A549 (cell line): ENCODE measurements at regions not wholly inside any gene's neighbourhood (a gene's known extent, or its start where the extent isn't known, plus 50 kb on each side); places are given as distances from the start of the nearest gene placed in this dataset.
A peak's percentile ranks its signal among the peaks of the same experiment; 100 is the strongest.

Experiments used
- ATAC-seq, 2 experiments: fragments of 200-7000 bp in 1 of 2; fragments of >200 bp in 1 of 2; cut with Nextera tagmentation in 1 of 2; cut with Tn5 transposase in 1 of 2; 3 replicates each; pipeline versions ENCODE4 v1.8.0 to v1.9.1; 2018 to 2020; ENCODE audit warnings: mild to moderate bottlenecking in 1 of 2, moderate library complexity in 1 of 2
- CTCF ChIA-PET: fragments of 300-600 bp; sonication (Branson Sonifier 250); formaldehyde crosslinking; extraction: SDS; loops from one replicate; lab custom pipeline; 2021; ENCODE audit warnings: antibody characterized with exemption, inconsistent platforms; lab: Yijun Ruan, JAX
- POLR2A ChIA-PET: fragments of 350-600 bp; formaldehyde crosslinking; extraction: SDS; loops from one replicate; lab custom pipeline; 2021; ENCODE audit warnings: antibody characterized with exemption, inconsistent platforms; lab: Yijun Ruan, JAX
- DNase-seq, 2 experiments: peaks; one replicate each; pipeline versions ENCODE4 v3.0.0 to v3.0.0-alpha.2; 2011 to 2016; ENCODE audit warnings: low read depth in 1 of 2, low spot score in 1 of 2
- FAIRE-seq: peaks from 2 replicates; lab custom pipeline; 2011; peaks lifted over from hg19 to GRCh38; lab: Jason Lieb, UNC
- H3K27ac ChIP-seq, 2 experiments: fragments of >200 bp; sonication (Bioruptor Twin); formaldehyde crosslinking; 3 replicates each; pipeline ENCODE4 v1.5.1; 2016 to 2017
- H3K4me1 ChIP-seq: fragments of >200 bp; sonication (Bioruptor Twin); formaldehyde crosslinking; 3 replicates; pipeline ENCODE4 v1.6.1; 2016
- H3K4me2 ChIP-seq: fragments of >200 bp; sonication (Bioruptor Twin); formaldehyde crosslinking; 3 replicates; pipeline ENCODE4 v1.6.1; 2016
- H3K4me3 ChIP-seq: fragments of >200 bp; sonication (Bioruptor Twin); formaldehyde crosslinking; 3 replicates; pipeline ENCODE4 v1.5.1; 2016
- H3K9me3 ChIP-seq: fragments of >200 bp; sonication (Bioruptor Twin); formaldehyde crosslinking; 3 replicates; pipeline ENCODE4 v1.6.1; 2016
- ATOH8 ChIP-seq: fragments of 250-450 bp; sonication (Bioruptor Pico); IDR thresholded peaks from 2 replicates; pipeline ENCODE4 v1.5.0; 2020; ENCODE audit warnings: low read depth, mild to moderate bottlenecking, moderate library complexity
- CEBPB ChIP-seq, 2 experiments: fragments of >200 bp in 1 of 2; sonication (Bioruptor Twin) in 1 of 2; formaldehyde crosslinking in 1 of 2; IDR thresholded peaks; 2 replicates each; pipeline ENCODE4 v1.6.1; 2012 to 2016
- CHD2 ChIP-seq: fragments of 150-350 bp; IDR thresholded peaks from 2 replicates; pipeline ENCODE4 v1.6.1; 2014; ENCODE audit warnings: low read length; ENCODE audit not compliant: partially characterized antibody
- FOSB ChIP-seq: fragments of 250-450 bp; sonication (Bioruptor Pico); IDR thresholded peaks from 2 replicates; pipeline ENCODE4 v1.5.0; 2020; ENCODE audit warnings: mild to moderate bottlenecking, moderate library complexity
- FOSL2 ChIP-seq, 2 experiments: fragments of 450-650 bp in 1 of 2; fragments of >200 bp in 1 of 2; sonication (Bioruptor Twin) in 1 of 2; formaldehyde crosslinking; IDR thresholded peaks; 2 replicates each; pipeline versions ENCODE4 v1.5.0 to v1.6.1; 2016 to 2020; ENCODE audit warnings: mild to moderate bottlenecking in 1 of 2, moderate library complexity in 1 of 2
- FOXS1 ChIP-seq: fragments of 250-450 bp; sonication (Bioruptor Pico); IDR thresholded peaks from 2 replicates; pipeline ENCODE4 v1.5.0; 2020; ENCODE audit warnings: mild to moderate bottlenecking, moderate library complexity
- HDAC2 ChIP-seq: fragments of 200-600 bp; sonication (generic); IDR thresholded peaks from 2 replicates; pipeline ENCODE4 v1.6.1; 2016
- HOXB13 ChIP-seq: fragments of 250-450 bp; sonication (Bioruptor Pico); IDR thresholded peaks from 2 replicates; pipeline ENCODE4 v1.5.0; 2020; ENCODE audit warnings: low read depth, mild to moderate bottlenecking, moderate library complexity
- JUN ChIP-seq, 2 experiments: fragments of >200 bp; sonication (Bioruptor Twin); formaldehyde crosslinking; IDR thresholded peaks; 2 replicates in 1 of 2; 3 replicates in 1 of 2; pipeline ENCODE4 v1.6.1; 2016 to 2017
- KDM1A ChIP-seq: fragments of 200-600 bp; sonication (generic); IDR thresholded peaks from 2 replicates; pipeline ENCODE4 v1.6.1; 2016; ENCODE audit warnings: low read depth, mild to moderate bottlenecking
- NPAS2 ChIP-seq: fragments of 250-450 bp; sonication (Bioruptor Pico); IDR thresholded peaks from 2 replicates; pipeline ENCODE4 v1.8.0; 2022; ENCODE audit warnings: mild to moderate bottlenecking, moderate library complexity, borderline replicate concordance
- PBX3 ChIP-seq: IDR thresholded peaks from 2 replicates; pipeline ENCODE4 v1.6.1; 2012
- POLR2AphosphoS2 ChIP-seq: conservative IDR thresholded peaks from 2 replicates; pipeline ENCODE4 v1.6.1; 2012; ENCODE audit warnings: low read length, improper control_type of control experiment, inconsistent platforms
- RAD21 ChIP-seq, 2 experiments: fragments of >200 bp in 1 of 2; sonication (Bioruptor Twin) in 1 of 2; formaldehyde crosslinking in 1 of 2; IDR thresholded peaks in 1 of 2; conservative IDR thresholded peaks in 1 of 2; 2 replicates in 1 of 2; 3 replicates in 1 of 2; pipeline ENCODE4 v1.6.1; 2012 to 2018; ENCODE audit warnings: inconsistent platforms in 1 of 2
- RCOR1 ChIP-seq: fragments of 150-350 bp; IDR thresholded peaks from 2 replicates; pipeline ENCODE4 v1.6.1; 2014; ENCODE audit warnings: antibody characterized with exemption, low read length, low read depth
- REST ChIP-seq: fragments of 200-600 bp; sonication (generic); IDR thresholded peaks from 2 replicates; pipeline ENCODE4 v1.6.1; 2016; ENCODE audit warnings: antibody characterized with exemption, mild to moderate bottlenecking, moderate library complexity
- RFX5 ChIP-seq: fragments of 450-650 bp; IDR thresholded peaks from 2 replicates; pipeline ENCODE4 v1.7.1; 2014; ENCODE audit warnings: antibody characterized with exemption, mild to moderate bottlenecking, moderate library complexity
- SREBF2 ChIP-seq: fragments of 450-650 bp; IDR thresholded peaks from 2 replicates; pipeline ENCODE4 v1.6.1; 2014; ENCODE audit warnings: mild to moderate bottlenecking, moderate library complexity
- ZNF302 ChIP-seq: fragments of 250-450 bp; sonication (Bioruptor Pico); IDR thresholded peaks from 2 replicates; pipeline ENCODE4 v1.9.0; 2021; ENCODE audit warnings: inconsistent platforms, mild to moderate bottlenecking, moderate library complexity
- ZSCAN20 ChIP-seq: fragments of 250-450 bp; sonication (Bioruptor Pico); IDR thresholded peaks from 2 replicates; pipeline ENCODE4 v1.8.0; 2022; ENCODE audit warnings: mild to moderate bottlenecking, moderate library complexity
- WGBS: methylation state at CpG from one replicate; pipeline ENCODE4 v1.1.6; 2017; ENCODE audit errors: missing lambda C conversion rate; 5-methylcytosine and 5-hydroxymethylcytosine counted together
- TF ChIP-seq, protein P1 (sequence below): IDR thresholded peaks from 2 replicates; pipeline ENCODE4 v1.6.1; 2012

DNA sequence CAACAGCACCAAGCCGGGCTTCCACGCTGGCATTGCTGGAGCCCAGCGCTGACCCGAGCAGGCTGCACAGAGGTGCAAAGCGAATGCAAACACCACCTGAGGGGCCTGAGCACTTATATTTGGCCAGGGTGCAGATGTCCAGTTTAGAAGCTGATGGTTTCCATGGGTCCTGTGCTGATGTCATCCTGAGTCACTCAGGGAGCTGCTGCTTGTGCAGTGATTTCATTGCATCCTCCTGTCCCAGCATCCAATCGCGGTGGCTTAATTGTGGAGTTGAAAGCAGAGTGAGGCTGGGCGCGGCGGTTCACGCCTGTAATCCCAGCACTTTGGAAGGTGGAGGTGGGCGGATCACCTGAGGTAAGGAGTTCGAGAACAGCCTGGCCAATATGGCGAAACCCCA is 410.2 kb upstream of the KLF6 start:
- POLR2A ChIA-PET, result no interaction called here
- WGBS, result 78% methylated on average over 14 of the region's 14 CpGs
- DNase-seq (peak; percentile 15 to 48), ATAC-seq (peak in 1 of 2 experiments; percentile 33; a peak in 2 of 6 replicates), FAIRE-seq (no peak)
- TF ChIP-seq REST, result no peak
- no peak for TF ChIP-seq FOSL2 (IDR thresholded peaks at IDR 0.05)
- peak; percentile 32; the same call in 1 of the 2 replicates for TF ChIP-seq FOSL2 (CRISPR knock-in tag; IDR thresholded peaks at IDR 0.05)
- no peak for TF ChIP-seq CEBPB (IDR thresholded peaks at IDR 0.05)
- TF ChIP-seq RAD21 (conservative IDR thresholded peaks at IDR 0.05 in 1 of 2, IDR thresholded peaks at IDR 0.05 in 1 of 2), result no peak
- Histone ChIP-seq H3K4me3 (no peak overlapping the region), H3K27ac (no peak overlapping the region), H3K4me1 (no peaks in the 10 kb centered on the region), H3K4me2 (no peak overlapping the region), H3K9me3 (no peaks in the 10 kb centered on the region)
- CTCF ChIA-PET, result no interaction called here

DNA sequence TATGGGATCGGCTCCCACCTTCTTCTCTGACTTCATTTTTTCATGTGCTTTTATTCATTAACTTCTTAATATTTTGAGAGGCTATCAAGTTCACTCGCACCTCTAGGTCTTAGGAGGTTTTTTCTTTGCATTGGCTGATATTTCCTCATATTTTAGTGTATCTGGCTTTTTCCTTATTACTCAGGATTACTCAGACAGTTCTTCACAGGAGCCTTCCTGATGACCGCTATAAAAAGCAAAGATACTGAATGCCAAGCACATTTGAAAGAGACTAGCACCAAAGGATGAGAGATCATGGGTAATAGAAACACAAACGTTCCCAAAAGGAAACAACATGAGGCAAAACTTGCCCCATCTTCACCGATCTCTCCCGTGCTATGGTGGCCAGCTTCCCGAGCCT is 409.2 kb upstream of the KLF6 start:
- CTCF ChIA-PET, result no interaction called here
- no peak overlapping the region for H3K4me3 ChIP-seq
- H3K9me3 ChIP-seq, result no peaks in the 10 kb centered on the region
- no peak overlapping the region for H3K27ac ChIP-seq
- no peak overlapping the region for H3K4me2 ChIP-seq
- 68% methylated on average over 7 of the region's 7 CpGs for WGBS
- no peaks in the 10 kb centered on the region for H3K4me1 ChIP-seq
- POLR2A ChIA-PET, result no interaction called here
- no peak for TF ChIP-seq CHD2
- no peak for TF ChIP-seq ZNF302 (CRISPR knock-in tag)
- no peak for TF ChIP-seq JUN (IDR thresholded peaks at IDR 0.05)
- TF ChIP-seq RCOR1, result no peak
- TF ChIP-seq NPAS2, result no peak
- DNase-seq, result no peak
- ATAC-seq, result no peak
- no peak for FAIRE-seq

DNA sequence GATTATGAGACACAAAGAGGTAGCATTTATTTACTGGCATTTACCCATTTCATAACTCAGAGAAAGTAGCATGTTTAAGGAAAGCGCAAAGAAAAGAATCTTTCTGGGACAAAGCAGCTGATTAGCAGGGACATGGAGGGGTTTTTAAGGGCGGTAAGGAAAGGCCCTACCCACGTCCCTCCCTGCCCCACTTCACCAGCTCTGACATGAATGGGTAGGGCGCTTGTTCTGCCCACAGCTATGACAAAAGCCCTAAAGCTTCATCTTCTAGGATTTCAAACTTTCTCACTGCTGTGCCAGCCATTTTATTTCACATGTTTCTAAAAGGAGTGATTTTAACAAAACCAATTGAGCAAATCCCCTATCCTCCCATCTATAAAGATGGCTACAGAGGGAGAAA is 406.9 kb upstream of the KLF6 start:
- H3K4me1 ChIP-seq, result no peaks in the 10 kb centered on the region
- ATAC-seq (no peak), FAIRE-seq (no peak), DNase-seq (no peak)
- H3K27ac ChIP-seq, result no peak overlapping the region
- POLR2A ChIA-PET, result no interaction called here
- no peak overlapping the region for H3K4me2 ChIP-seq
- CTCF ChIA-PET, result no interaction called here
- WGBS, result 80% methylated on average over 4 of the region's 4 CpGs
- H3K4me3 ChIP-seq, result no peak overlapping the region
- TF ChIP-seq HDAC2 (no peak), RCOR1 (no peak), FOXS1 (CRISPR knock-in tag) (no peak), ZSCAN20 (CRISPR knock-in tag) (no peak), ATOH8 (CRISPR knock-in tag) (no peak), HOXB13 (CRISPR knock-in tag) (no peak), SREBF2 (no peak), PBX3 (no peak), CHD2 (no peak), ZNF302 (CRISPR knock-in tag) (no peak), RFX5 (no peak), POLR2AphosphoS2 (no peak), KDM1A (no peak), FOSB (CRISPR knock-in tag) (no peak)
- TF ChIP-seq, protein P1, sequence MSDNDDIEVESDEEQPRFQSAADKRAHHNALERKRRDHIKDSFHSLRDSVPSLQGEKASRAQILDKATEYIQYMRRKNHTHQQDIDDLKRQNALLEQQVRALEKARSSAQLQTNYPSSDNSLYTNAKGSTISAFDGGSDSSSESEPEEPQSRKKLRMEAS, result no peak
- H3K9me3 ChIP-seq, result no peaks in the 10 kb centered on the region
